NOMO-1 treated with DMSO at 0.1 percent for 48 hours (cell line): ENCODE measurements at regions not wholly inside any gene's neighbourhood (a gene's known extent, or its start where the extent isn't known, plus 50 kb on each side); places are given as distances from the start of the nearest gene placed in this dataset.

Experiments
- DNase-seq: peaks from one replicate; lab custom pipeline; 2025; ENCODE audit not compliant: unreplicated experiment; lab: John Stamatoyannopoulos, UW

- no peak for DNase-seq
Observed at GRCh38 chr1:11338284-11338924, 65.4 kb downstream of the UBIAD1 start.

- no peak for DNase-seq
Observed at GRCh38 chr1:11339346-11340232, 66.6 kb downstream of the UBIAD1 start.

- no peak for DNase-seq
Observed at GRCh38 chr1:11340233-11340632, 67.2 kb downstream of the UBIAD1 start.

- DNase-seq = no peak
Observed at GRCh38 chr1:11341901-11342552, 69.0 kb downstream of the UBIAD1 start.

GRCh38 chr1:11342621-11343032 is 69.6 kb downstream of the UBIAD1 start:
- DNase-seq = no peak

GRCh38 chr1:11345971-11346715 is 73.1 kb downstream of the UBIAD1 start:
- DNase-seq = no peak

GRCh38 chr1:11350265-11350664 is 77.3 kb downstream of the UBIAD1 start:
- no peak for DNase-seq

GRCh38 chr1:11352058-11352715 is 79.2 kb downstream of the UBIAD1 start:
- no peak for DNase-seq

GRCh38 chr1:11352816-11353799 is 80.1 kb downstream of the UBIAD1 start:
- no peak for DNase-seq

- no peak for DNase-seq
Observed at GRCh38 chr1:11354893-11355553, 82.0 kb downstream of the UBIAD1 start.

- no peak for DNase-seq
Observed at GRCh38 chr1:11355559-11356475, 82.8 kb downstream of the UBIAD1 start.

GRCh38 chr1:11357276-11357675 is 84.3 kb downstream of the UBIAD1 start:
- no peak for DNase-seq

- no peak for DNase-seq
Observed at GRCh38 chr1:11358984-11359383, 86.0 kb downstream of the UBIAD1 start.

- DNase-seq = no peak
Observed at GRCh38 chr1:11362547-11363021, 89.6 kb downstream of the UBIAD1 start.

GRCh38 chr1:11364170-11364569 is 91.2 kb downstream of the UBIAD1 start:
- DNase-seq = no peak

GRCh38 chr1:11365744-11366387 is 92.9 kb downstream of the UBIAD1 start:
- DNase-seq = no peak
